SK-N-SH (cell line): ENCODE measurements at regions not wholly inside any gene's neighbourhood (a gene's known extent, or its start where the extent isn't known, plus 50 kb on each side); places are given as distances from the start of the nearest gene placed in this dataset.
A peak's percentile ranks its signal among the peaks of the same experiment; 100 is the strongest.

Experiments used
- CTCF ChIA-PET: fragments of 300-600, 350-600 bp; formaldehyde crosslinking; extraction: SDS; loops from one replicate; lab custom pipeline; 2021; lab: Yijun Ruan, JAX
- POLR2A ChIA-PET: fragments of 350-600 bp; sonication (Branson Sonifier 250); formaldehyde crosslinking; extraction: SDS; loops from one replicate; lab custom pipeline; 2020; ENCODE audit warnings: antibody characterized with exemption, inconsistent platforms; lab: Yijun Ruan, JAX
- DNase-seq: peaks from one replicate; pipeline ENCODE4 v3.0.0; 2012
- H2AFZ ChIP-seq: fragments of 200-600 bp; sonication (generic); 2 replicates; pipeline ENCODE4 v1.8.1; 2016; ENCODE audit warnings: antibody characterized with exemption, mild to moderate bottlenecking, low read depth
- H3F3A ChIP-seq: fragments of 200-600 bp; sonication (generic); replicated peaks from 2 replicates; pipeline ENCODE3; 2016; ENCODE audit warnings: antibody characterized with exemption, mild to moderate bottlenecking; ENCODE audit not compliant: insufficient read depth
- H3K27ac ChIP-seq, 2 experiments: fragments of 200-500 bp in 1 of 2; fragments of 200-600 bp in 1 of 2; sonication (Bioruptor generic) in 1 of 2; sonication (generic), shearing (Covaris generic) in 1 of 2; 2 replicates each; pipeline versions ENCODE4 v1.5.1 to v1.6.1; 2014 to 2016; ENCODE audit warnings: low read depth in 2 of 2, inconsistent platforms in 1 of 2, low read length in 1 of 2, mild to moderate bottlenecking in 1 of 2, mixed read lengths in 1 of 2
- H3K27me3 ChIP-seq: fragments of 200-600 bp; sonication (generic), shearing (Covaris generic); 2 replicates; pipeline ENCODE4 v1.6.1; 2016; ENCODE audit warnings: mixed run types; ENCODE audit not compliant: insufficient read depth
- H3K36me3 ChIP-seq, 2 experiments: fragments of 200-500 bp in 1 of 2; fragments of 200-600 bp in 1 of 2; sonication (Bioruptor generic) in 1 of 2; sonication (generic) in 1 of 2; replicated peaks in 1 of 2; 2 replicates each; pipeline versions ENCODE3 to v1.5.1; 2014 to 2016; ENCODE audit warnings: low read length in 1 of 2, mild to moderate bottlenecking in 1 of 2; ENCODE audit not compliant: insufficient read depth in 2 of 2, control insufficient read depth in 1 of 2
- H3K4me1 ChIP-seq, 2 experiments: fragments of 200-500 bp in 1 of 2; fragments of 200-600 bp in 1 of 2; sonication (Bioruptor generic) in 1 of 2; sonication (generic), shearing (Covaris generic) in 1 of 2; 2 replicates each; pipeline versions ENCODE4 v1.5.1 to v1.6.1; 2014 to 2016; ENCODE audit warnings: low read depth in 1 of 2, low read length in 1 of 2, mixed run types in 1 of 2; ENCODE audit not compliant: insufficient read depth in 2 of 2, control insufficient read depth in 1 of 2
- H3K4me2 ChIP-seq: fragments of 200-600 bp; sonication (generic), shearing (Covaris generic); 2 replicates; pipeline ENCODE4 v1.6.1; 2017; ENCODE audit warnings: mixed run types
- H3K4me3 ChIP-seq, 2 experiments: fragments of 200-500 bp in 1 of 2; fragments of 200-600 bp in 1 of 2; sonication (Bioruptor generic) in 1 of 2; sonication (generic), shearing (Covaris generic) in 1 of 2; 2 replicates each; pipeline versions ENCODE4 v1.5.1 to v1.8.1; 2014 to 2016; ENCODE audit warnings: low read depth in 2 of 2, inconsistent platforms in 1 of 2, low read length in 1 of 2, mild to moderate bottlenecking in 1 of 2, mixed read lengths in 1 of 2, moderate library complexity in 1 of 2
- H3K79me2 ChIP-seq: fragments of 200-600 bp; sonication (generic); 2 replicates; pipeline ENCODE4 v1.8.1; 2017; ENCODE audit warnings: mild to moderate bottlenecking; ENCODE audit not compliant: insufficient read depth
- H3K9ac ChIP-seq: fragments of 200-600 bp; sonication (generic); 2 replicates; pipeline ENCODE4 v1.6.1; 2017; ENCODE audit warnings: mixed run types
- H3K9me2 ChIP-seq: fragments of 200-600 bp; sonication (generic); 2 replicates; pipeline ENCODE4 v1.6.1; 2017; ENCODE audit warnings: mixed run types
- H3K9me3 ChIP-seq: fragments of 200-600 bp; sonication (generic); 2 replicates; pipeline ENCODE4 v1.6.1; 2017; ENCODE audit warnings: mixed run types, mild to moderate bottlenecking, moderate library complexity
- H4K20me1 ChIP-seq: fragments of 200-600 bp; sonication (generic); 2 replicates; pipeline ENCODE4 v1.6.1; 2017; ENCODE audit warnings: mild to moderate bottlenecking, mixed run types; ENCODE audit not compliant: insufficient read depth
- CHD2 ChIP-seq: fragments of 150-350 bp; IDR thresholded peaks from 2 replicates; pipeline ENCODE4 v1.6.1; 2018; ENCODE audit warnings: low read length; ENCODE audit not compliant: partially characterized antibody
- FOSL2 ChIP-seq: IDR thresholded peaks from 2 replicates; pipeline ENCODE4 v1.4.0; 2012; ENCODE audit warnings: low read depth, mild to moderate bottlenecking, moderate library complexity, borderline replicate concordance
- FOXJ3 ChIP-seq: sonication (generic); formaldehyde crosslinking; IDR thresholded peaks from 2 replicates; pipeline ENCODE4 v1.5.1; 2020; ENCODE audit warnings: mild to moderate bottlenecking, missing genetic modification reagents
- GATA2 ChIP-seq: sonication (generic); formaldehyde crosslinking; IDR thresholded peaks from 2 replicates; pipeline ENCODE4 v1.5.0; 2020; ENCODE audit warnings: mild to moderate bottlenecking, missing genetic modification reagents
- MEF2A ChIP-seq: IDR thresholded peaks from 2 replicates; pipeline ENCODE4 v1.4.0; 2012; ENCODE audit warnings: low read depth, borderline replicate concordance
- MXI1 ChIP-seq: IDR thresholded peaks from 2 replicates; pipeline ENCODE4 v1.6.1; 2012; ENCODE audit warnings: mild to moderate bottlenecking, low read depth, low read length, improper control_type of control experiment
- NRF1 ChIP-seq: IDR thresholded peaks from 2 replicates; pipeline ENCODE4 v1.6.1; 2012; ENCODE audit warnings: low read depth, mild to moderate bottlenecking, low read length
- POLR2AphosphoS5 ChIP-seq: IDR thresholded peaks from 2 replicates; pipeline ENCODE4 v1.6.1; 2012; ENCODE audit warnings: low read depth, low read length
- RAD21 ChIP-seq: IDR thresholded peaks from 2 replicates; pipeline ENCODE4 v1.6.1; 2012; ENCODE audit warnings: mild to moderate bottlenecking, low read length
- RCOR1 ChIP-seq: fragments of 150-350 bp; IDR thresholded peaks from 2 replicates; pipeline ENCODE4 v1.6.1; 2017; ENCODE audit warnings: antibody characterized with exemption, low read length
- RXRA ChIP-seq: IDR thresholded peaks from 2 replicates; pipeline ENCODE4 v1.4.0; 2012; ENCODE audit warnings: low read depth, mild to moderate bottlenecking, borderline replicate concordance
- TAF1 ChIP-seq: IDR thresholded peaks from 2 replicates; pipeline ENCODE4 v1.6.1; 2012; ENCODE audit warnings: low read depth, mild to moderate bottlenecking, low read length, moderate library complexity, borderline replicate concordance
- WGBS: methylation state at CpG from one replicate; pipeline ENCODE4 v1.1.6; 2017; ENCODE audit warnings: low lambda C conversion rate; 5-methylcytosine and 5-hydroxymethylcytosine counted together
- TF ChIP-seq, protein P1 (sequence below): IDR thresholded peaks from 2 replicates; pipeline ENCODE4 v1.4.0; 2012; ENCODE audit warnings: low read depth
- TF ChIP-seq, protein P2 (sequence below): fragments of 150-350 bp; IDR thresholded peaks from 2 replicates; pipeline ENCODE4 v1.6.1; 2017; ENCODE audit warnings: antibody characterized with exemption, low read length, low read depth, borderline replicate concordance
- TF ChIP-seq, protein P3 (sequence below): fragments of 150-350 bp; IDR thresholded peaks from 2 replicates; pipeline ENCODE4 v1.6.1; 2016; ENCODE audit warnings: mild to moderate bottlenecking, low read depth, low read length
- TF ChIP-seq, protein P4 (sequence below): fragments of 200-600 bp; sonication (generic); IDR thresholded peaks from 2 replicates; pipeline ENCODE4 v1.6.1; 2017; ENCODE audit warnings: antibody characterized with exemption, mild to moderate bottlenecking, moderate library complexity

DNA sequence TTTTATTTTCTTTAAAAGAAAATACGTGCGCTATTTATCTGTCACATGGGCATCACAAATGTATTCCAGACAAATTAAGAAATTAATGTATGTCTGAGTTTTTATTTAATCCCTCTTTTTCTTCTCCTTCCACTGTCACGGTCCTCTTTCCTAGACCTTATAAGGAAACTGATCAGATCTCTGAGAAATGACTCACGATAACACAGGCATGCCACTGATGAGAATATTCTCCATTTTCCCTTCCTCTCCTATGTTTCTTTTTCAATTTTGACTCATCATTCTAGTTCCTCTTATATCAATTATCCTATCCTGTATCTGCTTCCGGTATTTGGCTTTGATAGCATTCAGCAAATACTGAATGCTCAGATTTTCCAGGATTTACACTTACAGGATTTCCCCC, 121.8 kb downstream of the DSC3 start:
- Histone ChIP-seq H3K9me2 (no peaks in the 10 kb centered on the region), H3K9ac (no peak overlapping the region), H3F3A (no peaks in the 10 kb centered on the region), H3K4me2 (no peak overlapping the region), H3K4me1 (no peaks in the 10 kb centered on the region), H3K9me3 (no peaks in the 10 kb centered on the region), H3K36me3 (no peaks in the 10 kb centered on the region), H2AFZ (peak overlapping the region; percentile 36; the same call in 1 of the 2 replicates), H3K79me2 (no peaks in the 10 kb centered on the region), H3K27ac (no peak overlapping the region), H3K4me3 (no peak overlapping the region), H4K20me1 (no peaks in the 10 kb centered on the region), H3K27me3 (no peaks in the 10 kb centered on the region)
- ChIA-PET CTCF (no interaction called here), POLR2A (no interaction called here)
- WGBS = 31% methylated on average over 5 of the region's 5 CpGs
- no peak for TF ChIP-seq TAF1
- TF ChIP-seq, protein P1, sequence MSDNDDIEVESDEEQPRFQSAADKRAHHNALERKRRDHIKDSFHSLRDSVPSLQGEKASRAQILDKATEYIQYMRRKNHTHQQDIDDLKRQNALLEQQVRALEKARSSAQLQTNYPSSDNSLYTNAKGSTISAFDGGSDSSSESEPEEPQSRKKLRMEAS = no peak
- TF ChIP-seq POLR2AphosphoS5 = no peak
- TF ChIP-seq, protein P2, sequence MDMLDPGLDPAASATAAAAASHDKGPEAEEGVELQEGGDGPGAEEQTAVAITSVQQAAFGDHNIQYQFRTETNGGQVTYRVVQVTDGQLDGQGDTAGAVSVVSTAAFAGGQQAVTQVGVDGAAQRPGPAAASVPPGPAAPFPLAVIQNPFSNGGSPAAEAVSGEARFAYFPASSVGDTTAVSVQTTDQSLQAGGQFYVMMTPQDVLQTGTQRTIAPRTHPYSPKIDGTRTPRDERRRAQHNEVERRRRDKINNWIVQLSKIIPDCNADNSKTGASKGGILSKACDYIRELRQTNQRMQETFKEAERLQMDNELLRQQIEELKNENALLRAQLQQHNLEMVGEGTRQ = no peak
- no peak for TF ChIP-seq FOSL2
- TF ChIP-seq RXRA = no peak
- no peak for TF ChIP-seq FOXJ3 (CRISPR knock-in tag)
- no peak for TF ChIP-seq GATA2 (CRISPR knock-in tag)
- TF ChIP-seq, protein P3, sequence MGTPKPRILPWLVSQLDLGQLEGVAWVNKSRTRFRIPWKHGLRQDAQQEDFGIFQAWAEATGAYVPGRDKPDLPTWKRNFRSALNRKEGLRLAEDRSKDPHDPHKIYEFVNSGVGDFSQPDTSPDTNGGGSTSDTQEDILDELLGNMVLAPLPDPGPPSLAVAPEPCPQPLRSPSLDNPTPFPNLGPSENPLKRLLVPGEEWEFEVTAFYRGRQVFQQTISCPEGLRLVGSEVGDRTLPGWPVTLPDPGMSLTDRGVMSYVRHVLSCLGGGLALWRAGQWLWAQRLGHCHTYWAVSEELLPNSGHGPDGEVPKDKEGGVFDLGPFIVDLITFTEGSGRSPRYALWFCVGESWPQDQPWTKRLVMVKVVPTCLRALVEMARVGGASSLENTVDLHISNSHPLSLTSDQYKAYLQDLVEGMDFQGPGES = no peak
- TF ChIP-seq, protein P4, sequence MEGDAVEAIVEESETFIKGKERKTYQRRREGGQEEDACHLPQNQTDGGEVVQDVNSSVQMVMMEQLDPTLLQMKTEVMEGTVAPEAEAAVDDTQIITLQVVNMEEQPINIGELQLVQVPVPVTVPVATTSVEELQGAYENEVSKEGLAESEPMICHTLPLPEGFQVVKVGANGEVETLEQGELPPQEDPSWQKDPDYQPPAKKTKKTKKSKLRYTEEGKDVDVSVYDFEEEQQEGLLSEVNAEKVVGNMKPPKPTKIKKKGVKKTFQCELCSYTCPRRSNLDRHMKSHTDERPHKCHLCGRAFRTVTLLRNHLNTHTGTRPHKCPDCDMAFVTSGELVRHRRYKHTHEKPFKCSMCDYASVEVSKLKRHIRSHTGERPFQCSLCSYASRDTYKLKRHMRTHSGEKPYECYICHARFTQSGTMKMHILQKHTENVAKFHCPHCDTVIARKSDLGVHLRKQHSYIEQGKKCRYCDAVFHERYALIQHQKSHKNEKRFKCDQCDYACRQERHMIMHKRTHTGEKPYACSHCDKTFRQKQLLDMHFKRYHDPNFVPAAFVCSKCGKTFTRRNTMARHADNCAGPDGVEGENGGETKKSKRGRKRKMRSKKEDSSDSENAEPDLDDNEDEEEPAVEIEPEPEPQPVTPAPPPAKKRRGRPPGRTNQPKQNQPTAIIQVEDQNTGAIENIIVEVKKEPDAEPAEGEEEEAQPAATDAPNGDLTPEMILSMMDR = no peak
- TF ChIP-seq NRF1 = no peak
- TF ChIP-seq RCOR1 = no peak
- no peak for TF ChIP-seq MXI1
- no peak for TF ChIP-seq RAD21
- DNase-seq = no peak

DNA sequence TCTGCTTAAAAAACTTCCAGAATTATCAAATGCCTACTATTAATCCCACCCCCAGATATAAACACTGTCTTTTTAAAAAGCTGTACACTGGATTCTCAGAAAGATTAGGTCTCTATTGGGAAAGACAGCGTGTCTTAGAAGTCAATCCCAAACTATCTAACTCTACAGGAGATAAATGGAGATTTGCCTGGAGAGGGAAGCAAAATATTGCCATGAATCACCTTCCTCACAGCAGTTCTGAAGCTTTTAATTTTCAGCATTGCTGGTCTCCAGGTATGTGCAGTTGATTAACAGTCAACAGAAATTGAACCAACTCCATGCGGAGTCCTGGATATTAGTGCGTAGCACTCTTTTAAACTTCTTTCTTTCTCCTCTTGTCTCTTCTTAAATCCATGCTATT, 122.2 kb downstream of the DSC3 start:
- WGBS = 17% methylated on average over 3 of the region's 3 CpGs
- Histone ChIP-seq H3K27ac (no peak overlapping the region), H3K4me1 (no peaks in the 10 kb centered on the region), H3K4me3 (no peak overlapping the region), H2AFZ (peak overlapping the region; percentile 36; the same call in 1 of the 2 replicates), H3F3A (no peaks in the 10 kb centered on the region), H3K9ac (no peak overlapping the region), H3K9me3 (no peaks in the 10 kb centered on the region), H3K79me2 (no peaks in the 10 kb centered on the region), H4K20me1 (no peaks in the 10 kb centered on the region), H3K9me2 (no peaks in the 10 kb centered on the region), H3K27me3 (no peaks in the 10 kb centered on the region), H3K36me3 (no peaks in the 10 kb centered on the region), H3K4me2 (no peak overlapping the region)
- TF ChIP-seq, protein P3 = no peak
- TF ChIP-seq MEF2A (no peak), CHD2 (no peak)
- ChIA-PET CTCF (no interaction called here), POLR2A (no interaction called here)
- DNase-seq = no peak
